ENCODE measurements at regions not wholly inside any gene's neighbourhood (a gene's known extent, or its start where the extent isn't known, plus 50 kb on each side); places are given as distances from the start of the nearest gene placed in this dataset.

DNA sequence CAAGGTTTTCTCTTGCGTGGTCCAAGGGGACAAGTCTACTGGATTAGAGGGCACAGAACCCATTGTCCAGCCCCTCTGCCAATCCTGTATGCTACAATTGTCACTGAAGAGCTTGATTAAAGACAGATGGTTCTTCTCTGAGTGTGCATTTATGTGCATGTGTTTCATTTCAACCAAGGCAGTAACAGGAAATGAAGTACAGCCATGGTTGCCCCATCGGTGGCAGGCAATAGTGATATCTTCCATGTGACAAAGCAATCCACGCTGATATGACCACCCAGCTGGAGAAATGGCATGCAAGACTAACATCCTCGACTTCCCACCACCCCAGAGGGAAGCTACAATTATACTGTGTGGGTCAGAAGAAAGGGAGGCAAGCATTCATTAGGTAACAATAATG lies 85.5 kb downstream of the UNC5CL start:
- Histone ChIP-seq H2AFZ (ENCODE audit: low read length) (no peak overlapping the region), H2BK20ac (ENCODE audit: low read length) (no peak overlapping the region), H3K14ac (ENCODE audit: insufficient read length) (no peak overlapping the region), H3K27ac (ENCODE audit: low read depth, low read length) (no peak overlapping the region), H2BK15ac (ENCODE audit: low read length) (0 out of 2 replicates have a peak overlapping the region, but pooled peaks have one; percentile 32), H3K36me3 (ENCODE audit: control insufficient read depth in 2 of 4, insufficient read depth in 4 of 4, low read length in 3 of 4) (no peaks in the 10 kb centered on the region), H4K20me1 (replicated peaks in 1 of 2; ENCODE audit: control insufficient read depth in 1 of 2, insufficient read depth in 2 of 2, low read length in 2 of 2) (no peaks in the 10 kb centered on the region), H4K91ac (replicated peaks; ENCODE audit: insufficient read length, low read length) (no peak overlapping the region), H3K4me1 (replicated peaks in 1 of 4; ENCODE audit: control insufficient read depth in 3 of 4, insufficient read depth in 4 of 4, low read length in 3 of 4) (peaks cover 3 to 11% (median 9%) of the 10 kb centered on the region in 4 experiments; a peak in 6 of 7 replicates), H3K4me3 (ENCODE audit: extremely low read depth in 1 of 4, insufficient read depth in 2 of 4, low read depth in 3 of 4, low read length in 4 of 4) (no peak overlapping the region), H3K18ac (ENCODE audit: extremely low read depth, low read length) (no peak overlapping the region), H2BK5ac (ENCODE audit: low read depth, low read length) (no peak overlapping the region), H3K4me2 (ENCODE audit: insufficient read depth in 1 of 2, low read depth in 2 of 2, low read length in 2 of 2) (no peak overlapping the region), H2AK5ac (ENCODE audit: low read depth, low read length) (no peak overlapping the region), H4K5ac (ENCODE audit: insufficient read length, low read depth, low read length) (no peak overlapping the region), H2BK12ac (ENCODE audit: low read depth, low read length) (no peak overlapping the region), H2BK120ac (replicated peaks; ENCODE audit: low read depth, low read length) (no peak overlapping the region), H3K9me3 (ENCODE audit: insufficient read depth in 2 of 2, low read depth in 1 of 2, low read length in 1 of 2) (no peaks in the 10 kb centered on the region), H3K23me2 (ENCODE audit: low read depth, low read length) (peaks cover 3% of the 10 kb centered on the region; the same call in 1 of the 2 replicates), H3K27me3 (replicated peaks in 1 of 4; ENCODE audit: control insufficient read depth in 3 of 4, extremely low read depth in 1 of 4, insufficient read depth in 3 of 4, low read length in 3 of 4) (no peaks in the 10 kb centered on the region), H3K56ac (replicated peaks; ENCODE audit: insufficient read length, low read depth, low read length) (no peak overlapping the region), H3K23ac (ENCODE audit: insufficient read length) (no peak overlapping the region), H3K4ac (replicated peaks; ENCODE audit: insufficient read length, low read depth, low read length) (no peak overlapping the region), H3K9ac (replicated peaks in 1 of 4; ENCODE audit: extremely low read depth in 1 of 4, low read depth in 3 of 4, low read length in 3 of 4) (no peak overlapping the region), H3K79me1 (ENCODE audit: low read depth, low read length) (no peaks in the 10 kb centered on the region), H3K79me2 (ENCODE audit: control insufficient read depth in 1 of 2, insufficient read depth in 2 of 2, low read length in 2 of 2) (no peaks in the 10 kb centered on the region), H4K8ac (ENCODE audit: extremely low read depth, insufficient read depth, low read length) (no peak overlapping the region)
- TF ChIP-seq SUZ12 (IDR thresholded peaks at IDR 0.05; ENCODE audit: low read length) (no peak), SAP30 (IDR thresholded peaks at IDR 0.05; ENCODE audit: insufficient read depth, insufficient replicate concordance, low read length) (no peak), CBX5 (IDR thresholded peaks at IDR 0.05; ENCODE audit: low read depth, low read length) (no peak), EP300 (IDR thresholded peaks at IDR 0.05; ENCODE audit: borderline replicate concordance in 1 of 2, low read depth in 2 of 2, low read length in 2 of 2) (no peak), SP2 (IDR thresholded peaks at IDR 0.05; ENCODE audit: low read length) (no peak), RNF2 (IDR thresholded peaks at IDR 0.05; ENCODE audit: borderline replicate concordance, low read depth, low read length, missing control alignments, poor library complexity, severe bottlenecking) (no peak), JUND (IDR thresholded peaks at IDR 0.05; ENCODE audit: low read length) (no peak), EZH2 (IDR thresholded peaks at IDR 0.05; ENCODE audit: low read depth, low read length, severe bottlenecking) (no peak), RAD21 (IDR thresholded peaks at IDR 0.05 in 1 of 2, conservative IDR thresholded peaks at IDR 0.05 in 1 of 2; ENCODE audit: low read depth in 2 of 2, low read length in 2 of 2) (no peak), JUN (IDR thresholded peaks at IDR 0.05; ENCODE audit: low read depth, low read length) (no peak), KDM1A (IDR thresholded peaks at IDR 0.05; ENCODE audit: borderline replicate concordance, low read length) (no peak), TEAD4 (IDR thresholded peaks at IDR 0.05; ENCODE audit: low read depth, low read length) (no peak)
- FAIRE-seq (no peak), DNase-seq (ENCODE audit: low read depth in 1 of 2, low spot score in 2 of 2) (no peak)
- ChIA-PET POLR2A (ENCODE audit: partially characterized antibody) (no interaction called here), CTCF (ENCODE audit: partially characterized antibody) (interaction anchor here (1.1 to 1.7 kb wide), 3 partner anchors 14 to 37 kb away, joined by 3 to 4 read pairs (median 4); no protein-coding TSS in a partner anchor)
- WGBS, 2 experiments (ENCODE audit: extremely low coverage in 1 of 2, insufficient coverage in 1 of 2, insufficient read length in 1 of 2, insufficient replicate concordance in 2 of 2, low coverage in 1 of 2, low lambda C conversion rate in 2 of 2, missing lambda C conversion rate in 1 of 2) = 74% methylated on average over 4 of the region's 4 CpGs; no CpG with 5 or more reads in 1 of the 2 experiments
